GM18519 (cell line): ENCODE measurements at regions not wholly inside any gene's neighbourhood (a gene's known extent, or its start where the extent isn't known, plus 50 kb on each side); places are given as distances from the start of the nearest gene placed in this dataset.

Source experiments
- ATAC-seq: cut with Tn5 transposase; IDR thresholded peaks from one replicate; pipeline ENCODE4 v1.9.1; 2021; ENCODE audit warnings: mild to moderate bottlenecking, moderate library complexity; ENCODE audit not compliant: unreplicated experiment, low FRiP score

DNA sequence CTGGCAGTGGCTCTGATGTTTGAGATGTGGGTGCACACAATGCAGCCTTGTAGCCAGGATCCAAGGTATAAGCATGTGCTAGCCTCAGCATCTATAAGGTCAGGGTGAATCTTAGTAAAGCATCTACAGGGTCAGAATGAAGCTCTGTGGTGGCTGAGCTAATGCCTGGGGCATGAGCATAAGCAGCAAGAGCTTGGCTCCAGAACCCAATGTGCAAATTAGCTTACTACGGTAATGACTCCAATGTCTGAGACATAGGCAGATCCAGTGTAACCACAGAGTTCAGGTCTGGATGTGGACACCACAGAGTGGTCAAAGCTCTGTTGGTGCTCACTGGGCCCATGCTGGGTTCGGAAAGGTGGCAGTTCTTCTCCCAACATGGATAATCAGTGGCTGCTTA is 304.5 kb upstream of the NECTIN3 start:
- no peak for ATAC-seq

DNA sequence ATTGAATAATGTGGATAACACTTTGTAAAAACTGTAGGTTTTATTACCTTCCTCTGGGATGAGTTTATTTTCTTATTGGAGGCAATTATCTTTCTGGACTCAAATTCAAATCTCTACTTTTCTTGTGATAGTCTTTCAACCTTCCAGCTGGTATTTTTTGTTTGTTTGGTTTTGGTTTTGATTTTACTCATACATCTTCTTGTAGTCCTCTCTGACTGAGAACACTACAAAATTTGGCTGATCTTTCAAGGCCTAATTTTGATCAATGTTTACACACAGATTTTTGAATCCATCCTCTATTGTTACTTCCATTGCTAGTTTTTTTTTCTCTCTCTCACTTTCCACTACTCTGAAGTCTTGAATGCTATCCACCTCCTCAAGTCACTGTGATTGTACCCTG is 303.8 kb upstream of the NECTIN3 start:
- peak; percentile 75 for ATAC-seq

DNA sequence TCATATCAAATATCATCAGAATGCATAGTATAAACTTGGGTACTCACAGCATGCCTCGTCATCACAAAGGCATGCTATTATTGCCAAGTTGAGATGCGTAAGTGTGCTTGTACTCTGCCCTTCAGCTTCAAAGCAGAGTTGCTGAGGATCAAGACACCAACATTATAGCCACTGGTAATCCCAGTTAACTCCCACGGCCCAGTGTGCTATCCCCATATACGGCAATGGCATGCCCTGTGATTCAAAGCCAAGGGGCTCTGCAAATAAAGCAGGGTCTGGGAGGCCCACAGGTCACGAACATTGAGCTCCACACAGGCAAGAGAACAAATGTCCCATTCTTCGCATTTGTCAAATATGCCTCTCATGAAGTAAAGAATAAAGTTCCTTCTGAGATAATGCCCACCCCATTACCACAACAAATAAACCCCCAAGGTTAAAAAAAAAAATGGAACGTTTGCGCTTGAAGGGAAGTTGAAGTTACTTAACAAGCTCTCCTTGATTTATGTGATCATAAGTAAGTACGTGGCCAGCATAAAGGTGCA is 298.1 kb upstream of the NECTIN3 start:
- ATAC-seq, result no peak

DNA sequence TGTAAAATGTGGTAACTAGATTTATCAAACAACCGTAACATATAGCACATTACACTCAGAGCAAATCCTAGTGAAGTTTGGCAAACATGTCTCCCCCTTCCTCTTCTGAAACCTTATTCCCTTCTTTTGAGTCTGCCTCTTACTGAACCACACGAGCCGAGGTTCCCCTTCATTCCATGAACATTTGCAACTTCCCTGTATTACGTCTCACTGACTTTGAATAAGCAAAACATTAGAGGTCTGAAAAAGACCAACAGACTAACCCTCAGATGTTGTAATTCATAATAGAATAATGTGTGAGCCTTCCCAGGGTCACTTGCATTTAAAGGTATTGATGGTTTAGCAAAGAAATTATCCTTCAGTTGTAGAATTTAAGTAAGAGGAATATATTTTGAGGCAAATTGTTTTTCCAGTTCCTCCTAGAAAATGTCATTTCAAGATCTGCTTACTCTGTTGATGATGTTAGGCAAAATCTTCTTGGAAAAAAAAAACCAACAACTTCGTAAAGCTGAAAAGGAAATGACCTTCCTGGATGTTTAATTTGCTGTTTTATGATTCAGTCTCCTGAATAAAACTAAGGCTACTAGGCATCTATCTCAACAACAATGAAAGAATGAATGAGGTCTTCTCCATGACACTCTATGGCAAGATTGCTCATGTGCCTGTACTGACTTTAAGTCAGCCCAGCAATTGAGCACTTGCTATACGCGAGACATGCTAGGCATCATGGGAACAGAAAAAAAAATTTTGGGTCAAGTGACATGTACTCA is 296.9 kb upstream of the NECTIN3 start:
- ATAC-seq, result no peak

DNA sequence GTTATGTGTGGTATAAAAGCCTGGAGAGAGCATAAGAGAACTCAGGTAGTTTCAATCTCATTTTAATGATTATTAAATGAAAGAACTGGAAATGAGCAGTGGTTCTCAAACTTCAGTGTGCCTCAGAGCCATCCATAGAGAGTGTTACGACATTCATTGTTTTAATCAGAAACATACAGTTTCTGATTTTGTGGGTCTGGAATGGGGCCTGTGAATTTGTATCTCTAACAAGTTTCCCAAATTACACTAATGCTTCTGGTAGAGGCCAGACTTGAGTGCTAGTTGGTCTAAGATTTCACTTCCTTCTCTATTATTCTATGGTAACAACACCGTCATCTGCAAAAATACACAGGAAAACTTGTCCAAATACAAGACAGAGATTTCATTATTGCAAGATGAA is 292.0 kb upstream of the NECTIN3 start:
- ATAC-seq, result no peak

DNA sequence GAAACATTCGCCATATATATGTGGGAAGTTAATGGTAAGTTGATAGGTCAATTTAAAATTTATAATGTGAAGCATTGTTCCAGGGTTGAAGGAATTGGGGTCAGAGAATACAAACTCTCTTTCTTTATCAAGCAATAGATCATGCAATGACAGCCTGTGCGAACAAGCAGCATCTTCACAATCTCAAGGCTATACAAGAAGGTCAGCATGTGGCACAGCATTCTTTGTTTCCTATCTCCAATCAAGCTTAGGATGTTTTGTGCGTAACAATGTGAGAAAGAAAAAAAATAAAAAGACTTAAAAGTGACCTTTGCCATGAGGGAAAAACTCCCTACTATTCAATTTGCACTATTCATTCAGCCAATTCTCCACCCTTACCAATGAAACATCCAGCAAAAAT is 288.1 kb upstream of the NECTIN3 start:
- ATAC-seq, result no peak

DNA sequence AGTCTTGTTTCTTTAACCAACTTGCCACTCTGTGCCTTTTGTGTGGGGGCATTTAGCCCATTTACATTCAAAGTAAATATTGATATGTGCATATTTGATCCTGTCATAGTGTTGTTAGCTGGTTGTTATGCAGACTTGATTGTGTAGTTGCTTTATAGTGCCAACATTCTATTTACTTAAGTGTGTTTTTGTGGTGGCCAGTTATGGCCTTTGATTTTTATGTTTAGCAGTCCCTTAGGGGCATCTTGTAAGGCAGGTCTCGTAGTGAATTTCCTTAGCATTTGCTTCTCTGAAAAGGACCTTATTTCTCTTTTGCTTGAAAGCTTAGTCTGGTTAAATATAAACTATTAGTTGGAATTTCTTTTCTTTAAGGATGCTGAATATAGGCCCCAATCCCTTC is 282.8 kb upstream of the NECTIN3 start:
- ATAC-seq, result no peak

DNA sequence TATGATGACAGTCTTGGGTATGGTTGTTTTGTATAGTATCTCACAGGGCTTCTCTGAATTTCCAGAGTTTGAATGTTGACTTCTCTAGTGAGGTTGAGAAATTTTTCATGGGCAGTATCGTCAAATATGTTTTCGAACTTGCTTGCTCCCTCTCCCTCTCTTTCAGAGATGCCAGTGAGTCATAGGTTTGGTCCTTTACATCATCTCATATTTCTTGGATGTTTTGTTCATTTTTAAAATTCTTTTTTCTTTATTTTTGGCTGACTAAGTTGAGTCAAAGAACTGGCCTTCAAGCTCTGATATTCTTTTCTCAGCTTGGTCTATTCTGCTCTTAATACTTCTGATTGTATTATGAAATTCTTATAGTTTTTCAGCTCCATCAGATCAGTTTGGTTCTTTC is 282.3 kb upstream of the NECTIN3 start:
- ATAC-seq, result no peak

DNA sequence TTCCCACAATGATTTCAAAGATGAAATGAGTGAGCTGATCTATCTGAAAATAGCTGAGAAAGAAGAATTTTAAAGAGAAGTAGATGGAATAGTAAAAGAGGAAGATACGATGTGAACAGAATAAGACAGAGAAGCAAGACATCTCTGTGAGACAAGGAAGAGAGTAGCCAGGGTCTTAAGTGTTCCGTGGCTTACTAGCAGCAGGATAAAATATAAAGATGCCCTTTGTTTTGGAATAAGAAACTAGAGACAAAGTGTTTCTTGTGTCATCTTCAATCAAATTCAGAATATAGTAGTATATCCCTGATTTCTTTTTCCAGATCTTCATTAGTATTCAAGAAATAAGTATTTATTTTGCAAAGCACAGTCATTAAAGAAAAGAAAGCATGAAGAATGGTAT is 281.0 kb upstream of the NECTIN3 start:
- ATAC-seq, result no peak

DNA sequence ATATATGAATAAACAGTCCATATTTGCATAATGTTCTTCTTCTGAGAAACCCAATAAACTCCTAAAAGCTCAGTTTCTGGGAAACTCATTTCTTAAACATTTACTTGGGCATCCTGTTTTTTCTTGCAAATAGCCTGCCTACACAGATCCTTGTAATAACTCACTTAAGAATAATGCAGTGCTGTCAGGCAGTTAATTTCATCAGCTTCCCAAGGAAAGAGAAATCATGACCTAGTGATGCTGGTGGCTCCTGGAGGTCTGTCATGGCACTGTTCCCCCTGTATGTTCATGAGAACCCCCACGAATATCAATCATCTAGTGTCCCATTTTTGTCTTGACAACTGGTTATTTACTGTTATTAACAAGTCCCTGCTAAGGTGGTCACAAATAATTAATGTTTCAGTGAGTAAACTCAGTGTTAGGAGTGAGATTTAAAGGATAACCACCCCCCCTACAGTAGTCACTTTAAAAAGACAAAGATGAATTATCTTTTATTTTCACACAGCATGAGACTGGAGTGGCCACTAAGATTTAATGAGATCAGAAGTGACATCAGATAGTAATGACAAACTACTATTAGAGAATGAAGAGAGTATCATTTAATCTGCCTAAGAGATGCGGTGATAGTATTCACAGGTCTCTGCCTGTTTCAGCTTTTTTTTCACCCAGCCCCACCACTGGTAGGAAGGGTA is 279.5 kb upstream of the NECTIN3 start:
- ATAC-seq, result no peak

DNA sequence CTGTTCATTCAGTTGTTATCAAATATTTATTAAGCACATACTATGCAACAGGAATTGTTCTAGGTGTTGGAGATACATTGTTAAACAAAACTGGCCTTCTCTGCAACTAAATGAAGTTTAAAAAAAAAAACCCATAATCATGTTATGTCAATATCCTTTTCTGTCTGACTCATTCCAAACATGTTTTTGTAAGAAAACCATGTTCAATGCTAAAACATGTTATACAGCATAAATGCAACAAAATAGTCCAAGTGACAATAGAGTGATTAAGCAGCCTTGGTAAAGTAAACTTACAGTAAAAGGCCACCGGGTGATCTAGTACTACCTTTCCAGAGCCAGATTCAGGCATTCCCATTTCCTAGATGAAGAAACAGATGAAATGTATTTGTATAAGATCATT is 278.0 kb upstream of the NECTIN3 start:
- ATAC-seq, result no peak

DNA sequence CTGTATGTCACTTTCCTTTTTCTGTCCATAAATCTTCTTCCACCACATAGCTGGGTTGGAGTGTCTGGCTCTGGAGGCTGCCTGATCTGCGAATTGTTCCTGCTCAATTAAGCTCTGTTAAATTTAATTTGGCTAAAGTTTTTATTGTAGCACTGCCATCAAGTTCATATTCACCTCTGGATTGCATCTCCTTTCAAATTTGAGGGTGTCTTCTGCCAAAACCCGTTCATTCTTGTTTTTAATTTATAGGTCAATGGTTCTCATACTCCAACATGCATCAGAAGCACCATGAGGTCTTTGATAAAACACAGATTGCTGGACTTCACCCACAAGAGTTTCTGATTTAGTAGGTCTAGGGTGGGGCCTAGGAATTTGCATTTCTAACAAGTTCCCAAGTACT is 276.5 kb upstream of the NECTIN3 start:
- no peak for ATAC-seq

DNA sequence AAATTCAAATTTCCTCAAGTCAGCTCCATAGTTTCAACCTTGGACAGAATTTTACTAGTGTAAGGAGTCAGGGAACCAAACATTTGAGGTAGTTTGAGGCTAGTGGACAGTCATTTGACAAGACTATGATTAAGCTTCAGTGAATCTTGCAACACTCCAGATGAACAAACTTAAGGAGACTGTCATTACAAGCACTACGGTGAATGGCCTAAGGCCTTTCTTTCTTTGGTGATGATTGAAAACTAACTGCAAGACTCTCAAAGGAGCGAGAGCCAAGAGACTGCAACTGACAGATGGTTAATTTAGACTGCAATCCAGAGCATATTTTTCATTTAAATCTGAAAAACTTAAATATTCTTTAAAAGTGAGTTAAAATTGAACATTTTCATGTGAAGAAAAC is 272.3 kb upstream of the NECTIN3 start:
- ATAC-seq, result no peak

DNA sequence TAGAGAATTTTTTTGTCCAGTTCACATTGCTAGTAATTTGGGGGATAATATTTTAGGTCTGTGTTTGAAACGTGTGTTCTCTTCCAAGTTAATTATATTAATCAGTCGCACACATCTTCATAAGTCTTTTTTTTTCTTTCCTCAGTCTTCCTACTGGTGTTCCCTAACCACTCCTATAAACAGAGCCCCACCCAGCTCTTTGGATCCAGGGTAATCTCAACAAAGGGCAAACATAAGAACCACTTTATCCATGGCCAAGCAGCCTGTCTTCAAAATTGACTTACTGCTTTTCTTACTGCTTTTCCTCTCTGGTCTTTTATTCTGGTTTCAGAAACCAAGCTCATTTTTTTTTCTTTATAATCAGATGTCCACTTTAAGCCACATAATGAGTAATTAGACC is 266.8 kb upstream of the NECTIN3 start:
- ATAC-seq, result no peak

DNA sequence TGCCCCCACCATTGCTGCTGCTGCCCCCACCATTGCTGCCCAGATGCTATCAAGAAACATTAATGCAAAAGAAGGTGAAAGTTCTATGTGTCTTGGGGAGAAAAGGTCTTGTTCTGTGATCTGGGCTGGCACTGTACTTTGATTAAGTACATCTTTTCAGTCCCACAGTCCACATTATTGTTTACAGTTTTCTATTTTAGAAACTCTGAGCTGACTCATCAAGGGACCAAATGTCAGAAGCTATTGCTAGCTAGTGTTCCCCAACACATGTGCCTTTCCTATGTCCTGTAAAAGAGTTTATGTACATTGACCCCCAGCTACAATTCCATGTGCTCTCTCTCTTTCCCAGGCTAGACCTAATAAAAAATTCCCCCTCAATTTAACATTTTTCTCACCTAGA is 264.7 kb upstream of the NECTIN3 start:
- no peak for ATAC-seq

DNA sequence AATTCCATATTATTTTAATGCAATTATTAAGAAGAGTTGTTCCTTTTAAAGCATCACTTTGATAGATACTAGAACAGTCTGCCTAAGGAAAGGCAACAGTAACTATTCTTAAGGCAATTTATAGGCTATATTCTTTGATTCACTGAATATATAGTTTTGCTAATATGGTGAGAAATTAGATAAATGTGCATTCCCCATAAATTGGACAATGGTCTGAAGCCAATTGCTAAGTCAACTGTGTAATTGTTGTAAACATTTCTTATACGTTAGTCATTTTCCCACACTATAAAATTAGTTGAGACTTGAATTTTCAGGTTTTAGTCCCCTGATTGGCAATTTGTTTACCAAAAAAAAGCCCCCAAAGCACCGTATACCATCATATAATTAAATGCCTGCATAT is 263.0 kb upstream of the NECTIN3 start:
- ATAC-seq, result no peak

DNA sequence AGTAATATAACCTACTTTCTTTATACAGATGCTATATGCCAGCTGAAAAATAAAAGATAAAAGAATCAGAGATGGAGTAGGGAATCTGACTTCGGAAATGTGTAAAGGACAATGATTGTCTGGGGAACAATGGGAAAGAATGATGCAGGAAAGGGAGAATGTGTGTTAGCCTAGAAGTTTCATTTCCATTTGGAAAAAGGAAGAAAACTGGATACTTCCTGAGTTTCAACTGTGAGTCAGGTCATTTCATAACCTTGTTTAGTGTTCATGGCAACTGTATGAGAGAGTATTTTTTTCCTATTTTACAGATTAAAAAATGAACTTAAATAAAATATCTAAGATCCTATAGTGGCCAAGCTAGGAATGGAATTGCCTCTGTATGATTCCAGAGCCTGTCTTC is 261.3 kb upstream of the NECTIN3 start:
- no peak for ATAC-seq

DNA sequence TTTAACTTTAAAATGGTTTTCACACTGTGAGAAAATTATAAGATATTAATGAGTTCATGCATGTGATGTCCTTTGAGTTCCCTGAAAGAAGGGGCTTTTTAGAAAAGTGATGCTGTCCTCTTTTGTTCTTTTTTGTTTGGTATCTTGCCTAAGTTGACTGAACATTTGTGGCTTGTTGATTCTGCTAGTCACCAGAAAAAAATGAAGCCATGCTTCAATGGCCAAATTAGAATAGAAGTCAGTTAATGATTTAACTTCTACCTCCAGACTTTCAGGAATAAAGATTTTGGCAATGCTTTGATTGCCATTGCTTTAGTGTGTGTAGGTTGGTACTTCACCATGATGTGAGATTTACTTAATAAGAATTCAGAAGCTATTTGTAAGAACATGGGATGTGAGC is 260.6 kb upstream of the NECTIN3 start:
- no peak for ATAC-seq

DNA sequence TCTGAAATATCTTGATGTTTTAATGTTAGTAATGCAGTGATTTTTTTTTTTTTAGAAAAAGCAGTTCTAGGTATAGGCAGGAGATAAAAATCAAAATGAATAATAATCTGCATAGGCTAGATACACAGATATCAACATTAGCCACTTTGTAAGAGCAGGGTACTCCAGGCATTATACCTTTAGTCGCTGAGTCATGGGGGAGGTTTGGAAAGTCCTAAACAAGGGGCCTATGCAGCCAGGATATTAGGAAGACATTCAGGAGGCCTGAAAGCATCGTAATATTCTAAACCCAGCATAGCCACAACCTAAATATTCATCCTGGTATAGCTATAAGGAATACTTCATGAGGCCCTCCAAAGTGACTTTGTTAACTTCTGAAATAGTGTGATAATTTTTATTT is 258.1 kb upstream of the NECTIN3 start:
- ATAC-seq, result no peak

DNA sequence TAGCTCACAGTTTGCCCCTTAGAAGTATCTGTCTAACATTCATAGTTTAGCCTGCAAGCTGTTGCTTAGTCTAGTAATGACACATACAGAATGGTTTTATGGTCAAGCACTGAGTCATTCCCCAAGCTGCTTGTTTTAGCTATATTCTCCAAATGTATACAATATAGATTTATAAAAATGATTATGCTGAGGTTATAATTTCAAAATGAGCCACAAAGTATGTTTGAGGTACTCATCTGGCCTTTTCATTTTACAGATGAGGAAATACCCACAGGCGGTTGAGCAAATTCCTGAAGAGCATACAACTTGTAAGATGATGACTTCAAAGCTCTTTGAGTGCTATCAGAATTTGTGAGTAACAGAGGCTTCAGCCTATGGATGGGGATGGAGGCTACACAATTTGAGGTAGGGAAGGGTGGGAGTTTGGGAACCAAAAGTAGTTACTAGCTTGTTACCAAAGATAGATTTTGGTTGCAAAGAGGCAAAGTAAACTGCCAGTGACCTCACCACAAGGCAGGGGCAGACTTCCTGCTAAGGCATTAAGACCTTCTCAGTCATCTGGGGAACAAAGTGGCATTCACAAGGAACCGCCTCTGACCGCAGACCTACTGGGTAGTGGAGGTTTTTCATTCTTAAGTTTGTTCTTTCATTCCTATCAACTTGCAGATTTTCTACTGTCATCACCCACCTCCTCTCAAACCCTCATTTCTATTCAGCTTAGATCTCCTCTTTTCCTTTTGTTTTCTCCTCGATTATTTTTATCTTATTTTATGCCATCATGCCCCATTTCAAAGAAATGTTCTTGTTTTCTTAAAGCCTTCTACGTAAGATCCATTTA is 257.2 kb upstream of the NECTIN3 start:
- peak; percentile 91 for ATAC-seq

DNA sequence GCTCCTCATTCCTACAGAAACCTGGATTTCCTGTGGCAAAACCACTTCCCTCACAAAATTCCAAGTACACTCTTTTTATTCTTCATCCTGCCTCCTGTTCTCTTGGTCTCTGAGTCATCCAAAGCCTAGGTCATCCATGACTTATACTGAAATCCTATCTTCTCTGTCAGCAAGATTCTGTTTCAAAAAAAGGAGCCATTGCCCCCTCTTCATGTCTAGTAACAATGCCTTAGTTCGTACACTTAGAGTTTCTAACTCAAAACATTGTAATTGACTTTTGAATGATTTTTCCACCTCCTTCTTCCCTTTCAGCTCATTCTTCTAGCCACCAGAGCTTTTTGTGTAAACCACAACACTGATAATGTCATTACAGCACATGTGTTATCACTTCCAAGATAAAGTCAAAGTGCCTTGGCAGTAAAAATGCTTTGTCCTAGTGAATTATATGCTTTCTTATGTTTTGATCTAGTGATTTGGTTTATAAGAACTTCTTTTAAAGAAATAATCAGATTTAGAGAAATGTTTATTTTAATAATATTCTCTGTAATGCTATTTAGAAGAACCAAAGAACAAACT is 256.5 kb upstream of the NECTIN3 start:
- ATAC-seq, result no peak
